ENCODE measurements at regions not wholly inside any gene's neighbourhood (a gene's known extent, or its start where the extent isn't known, plus 50 kb on each side); places are given as distances from the start of the nearest gene placed in this dataset.

GRCh38 chrX:8861908-8862307, 60.7 kb upstream of the FAM9A start (continued):
- TF ChIP-seq ZBTB26 (CRISPR knock-in tag; IDR thresholded peaks at IDR 0.05; ENCODE audit: borderline replicate concordance): no peak
- no peak for TF ChIP-seq CSRNP1 (CRISPR knock-in tag; IDR thresholded peaks at IDR 0.05)
- TF ChIP-seq ZNF18 (CRISPR knock-in tag; IDR thresholded peaks at IDR 0.05; ENCODE audit: insufficient replicate concordance): no peak
- no peak for TF ChIP-seq ATF2 (CRISPR knock-in tag; IDR thresholded peaks at IDR 0.05)
- TF ChIP-seq SMYD3 (CRISPR knock-in tag; IDR thresholded peaks at IDR 0.05): no peak

- TF ChIP-seq ZBTB14 (CRISPR knock-in tag; IDR thresholded peaks at IDR 0.05) (no peak), ZIK1 (CRISPR knock-in tag; IDR thresholded peaks at IDR 0.05; ENCODE audit: borderline replicate concordance, low read depth) (no peak), TMF1 (CRISPR knock-in tag; IDR thresholded peaks at IDR 0.05; ENCODE audit: low read depth) (no peak), SAFB2 (CRISPR knock-in tag; IDR thresholded peaks at IDR 0.05; ENCODE audit: borderline replicate concordance, low read depth) (no peak), ZNF205 (CRISPR knock-in tag; IDR thresholded peaks at IDR 0.05) (no peak), GTF3A (CRISPR knock-in tag; conservative IDR thresholded peaks at IDR 0.05) (no peak), DBP (CRISPR knock-in tag; IDR thresholded peaks at IDR 0.05; ENCODE audit: not compliant biosample characterization) (no peak)
- POLR2A ChIA-PET: no interaction called here
- intact Hi-C loops (cut with micrococcal nuclease; ENCODE audit: unreplicated experiment) (no loop called here), in situ Hi-C loops (cut with HindIII; ENCODE audit: extremely low pct_ligation_motif_present, low pct_unique_long_range_greater_than_20kb) (no loop called here)
- Histone ChIP-seq H3K4me2 (ENCODE audit: low read depth, low read length) (no peak overlapping the region), H3K9me3 (ENCODE audit: low read length) (no peaks in the 10 kb centered on the region), H3K79me2 (ENCODE audit: insufficient read depth, low read length) (no peaks in the 10 kb centered on the region), H2AFZ (ENCODE audit: low read length) (no peak overlapping the region), H4K20me1 (ENCODE audit: insufficient read depth, low read length) (no peaks in the 10 kb centered on the region), H3K9ac (ENCODE audit: insufficient read depth, low read depth, low read length) (no peak overlapping the region), H3K4me3 (replicated peaks in 1 of 3; ENCODE audit: insufficient read depth in 1 of 3, low read depth in 2 of 3, low read length in 3 of 3) (no peak overlapping the region), H3K4me1 (ENCODE audit: insufficient read depth, low read length) (peaks cover 23% of the 10 kb centered on the region), H3K36me3 (replicated peaks in 1 of 2; ENCODE audit: control insufficient read depth in 1 of 2, insufficient read depth in 2 of 2, low read length in 2 of 2) (no peaks in the 10 kb centered on the region), H3K27ac (ENCODE audit: extremely low read length, insufficient read depth, low read length) (no peak overlapping the region), H3K27me3 (ENCODE audit: control insufficient read depth in 1 of 2, insufficient read depth in 2 of 2, low read length in 2 of 2) (no peaks in the 10 kb centered on the region)
- ATAC-seq (no peak), FAIRE-seq (no peak), DNase-seq (ENCODE audit: low spot score) (no peak)
- WGBS (ENCODE audit: low lambda C conversion rate): 71% methylated on average over 11 of the region's 11 CpGs
- no TSS peak for BruUV-seq (replicated peaks)
- CTCF ChIA-PET (ENCODE audit: low intra/inter-chr PET ratio, low total read pairs): no interaction called here
Measured at GRCh38 chrX:8851231-8851886, 50.2 kb upstream of the FAM9A start.
